Amniotic epithelial cell (primary cell): ENCODE measurements at regions not wholly inside any gene's neighbourhood (a gene's known extent, or its start where the extent isn't known, plus 50 kb on each side); places are given as distances from the start of the nearest gene placed in this dataset.

ENCODE experiments used
- DNase-seq: peaks from one replicate; pipeline ENCODE4 v3.0.0-alpha.2; 2010; ENCODE audit warnings: low read depth

GRCh38 chr3:146912241-146913015 is 307.3 kb upstream of the PLSCR5 start:
- no peak for DNase-seq

GRCh38 chr3:146903927-146904326 is 298.8 kb upstream of the PLSCR5 start:
- DNase-seq = no peak

GRCh38 chr3:146899171-146899570 is 294.0 kb upstream of the PLSCR5 start:
- DNase-seq = no peak

- DNase-seq = no peak
Observed at GRCh38 chr3:146896711-146897110, 291.6 kb upstream of the PLSCR5 start.

- peak; percentile 18 for DNase-seq
Observed at GRCh38 chr3:146895026-146895749, 290.0 kb upstream of the PLSCR5 start.

- DNase-seq = no peak
Observed at GRCh38 chr3:146894406-146894805, 289.3 kb upstream of the PLSCR5 start.

GRCh38 chr3:146892041-146892440 is 286.9 kb upstream of the PLSCR5 start:
- DNase-seq = no peak

GRCh38 chr3:146889626-146890025 is 284.5 kb upstream of the PLSCR5 start:
- DNase-seq = no peak

- DNase-seq = no peak
Observed at GRCh38 chr3:146888176-146888575, 283.0 kb upstream of the PLSCR5 start.

- no peak for DNase-seq
Observed at GRCh38 chr3:146884721-146885120, 279.6 kb upstream of the PLSCR5 start.

- no peak for DNase-seq
Observed at GRCh38 chr3:146884296-146884695, 279.1 kb upstream of the PLSCR5 start.

GRCh38 chr3:146883288-146883687 is 278.1 kb upstream of the PLSCR5 start:
- no peak for DNase-seq

- no peak for DNase-seq
Observed at GRCh38 chr3:146881966-146882760, 277.0 kb upstream of the PLSCR5 start.

GRCh38 chr3:146881356-146881755 is 276.2 kb upstream of the PLSCR5 start:
- DNase-seq = no peak

GRCh38 chr3:146873748-146874147 is 268.6 kb upstream of the PLSCR5 start:
- DNase-seq = no peak

- DNase-seq = no peak
Observed at GRCh38 chr3:146865175-146865755, 260.1 kb upstream of the PLSCR5 start.

GRCh38 chr3:146861262-146861661 is 256.1 kb upstream of the PLSCR5 start:
- no peak for DNase-seq

- DNase-seq = no peak
Observed at GRCh38 chr3:146854523-146854922, 249.4 kb upstream of the PLSCR5 start.

- DNase-seq = no peak
Observed at GRCh38 chr3:146851665-146852064, 246.5 kb upstream of the PLSCR5 start.

- DNase-seq = no peak
Observed at GRCh38 chr3:146845361-146845760, 240.2 kb upstream of the PLSCR5 start.

GRCh38 chr3:146843476-146843875 is 238.3 kb upstream of the PLSCR5 start:
- no peak for DNase-seq

- no peak for DNase-seq
Observed at GRCh38 chr3:146839727-146840375, 234.7 kb upstream of the PLSCR5 start.
